Endothelial cell of umbilical vein (primary cell): ENCODE measurements at regions not wholly inside any gene's neighbourhood (a gene's known extent, or its start where the extent isn't known, plus 50 kb on each side); places are given as distances from the start of the nearest gene placed in this dataset.

Experiments used
- BruUV-seq: library from RNA; stranded (reverse); fragments of 400-500 nt; replicated peaks from 2 replicates; lab custom pipeline; 2021; lab: Mats Ljungman, UMichigan
- CTCF ChIA-PET: fragments of 300-600, 350-600 bp; sonication (Branson Sonifier 250); formaldehyde crosslinking; loops from one replicate; lab custom pipeline; 2021; ENCODE audit warnings: antibody characterized with exemption, inconsistent platforms; lab: Charles Lee
- POLR2A ChIA-PET: fragments of 300-600, 350-600 bp; sonication (Branson Sonifier 250); formaldehyde crosslinking; loops from one replicate; lab custom pipeline; 2021; ENCODE audit warnings: antibody characterized with exemption, inconsistent platforms; lab: Charles Lee
- DNase-seq: peaks from one replicate; pipeline ENCODE4 v3.0.0-alpha.2; 2011; ENCODE audit warnings: low read depth, low spot score
- FAIRE-seq: peaks from 2 replicates; lab custom pipeline; 2011; peaks lifted over from hg19 to GRCh38; lab: Jason Lieb, UNC
- H2AFZ ChIP-seq: 2 replicates; pipeline ENCODE4 v1.6.0; 2012; ENCODE audit warnings: low read depth, low read length, control low read depth, inconsistent platforms
- H3K27ac ChIP-seq: 2 replicates; pipeline ENCODE4 v1.5.1; 2011; ENCODE audit warnings: low read depth, mild to moderate bottlenecking, control low read depth, low read length, moderate library complexity; ENCODE audit not compliant: insufficient read depth
- H3K27me3 ChIP-seq, 2 experiments: 2 replicates each; pipeline versions ENCODE4 v1.6.0 to v1.6.1; 2011; ENCODE audit warnings: low read length in 2 of 2, mixed read lengths in 1 of 2; ENCODE audit not compliant: control insufficient read depth in 2 of 2, insufficient read depth in 2 of 2
- H3K36me3 ChIP-seq, 2 experiments: 2 replicates in 1 of 2; 3 replicates in 1 of 2; pipeline ENCODE4 v1.5.1; 2011; ENCODE audit warnings: low read length in 2 of 2, mild to moderate bottlenecking in 1 of 2, moderate library complexity in 1 of 2; ENCODE audit not compliant: control insufficient read depth in 2 of 2, insufficient read depth in 2 of 2; ENCODE audit errors: extremely low read depth in 1 of 2
- H3K4me1 ChIP-seq: 3 replicates; pipeline ENCODE4 v1.5.1; 2011; ENCODE audit warnings: mild to moderate bottlenecking, low read length; ENCODE audit not compliant: control insufficient read depth, insufficient read depth; ENCODE audit errors: extremely low read depth
- H3K4me2 ChIP-seq: 2 replicates; pipeline ENCODE4 v1.6.1; 2011; ENCODE audit warnings: low read length, control low read depth, mixed read lengths; ENCODE audit not compliant: insufficient read depth
- H3K4me3 ChIP-seq, 3 experiments: fragments of 200-600 bp in 1 of 3; sonication (generic), shearing (Covaris generic) in 1 of 3; replicated peaks in 1 of 3; 2 replicates each; pipeline ENCODE4 v1.5.1; 2011 to 2016; ENCODE audit warnings: control low read depth in 3 of 3, low read length in 3 of 3, mild to moderate bottlenecking in 2 of 3, inconsistent platforms in 1 of 3, low read depth in 1 of 3, moderate library complexity in 1 of 3; ENCODE audit not compliant: insufficient read depth in 1 of 3
- H3K79me2 ChIP-seq: 2 replicates; pipeline ENCODE4 v1.6.0; 2012; ENCODE audit warnings: low read length, inconsistent platforms; ENCODE audit not compliant: control insufficient read depth, insufficient read depth
- H3K9ac ChIP-seq: replicated peaks from 2 replicates; pipeline ENCODE3; 2011; ENCODE audit warnings: low read length, control low read depth; ENCODE audit not compliant: insufficient read depth; ENCODE audit errors: extremely low read depth
- H3K9me1 ChIP-seq: replicated peaks from 3 replicates; pipeline ENCODE4 v1.6.0; 2011; ENCODE audit warnings: mild to moderate bottlenecking, low read length; ENCODE audit not compliant: control insufficient read depth, insufficient read depth; ENCODE audit errors: extremely low read depth
- H3K9me3 ChIP-seq: replicated peaks from 2 replicates; pipeline ENCODE4 v1.5.1; 2012; ENCODE audit warnings: low read length, inconsistent platforms; ENCODE audit not compliant: control insufficient read depth, insufficient read depth
- H4K20me1 ChIP-seq: replicated peaks from 2 replicates; pipeline ENCODE3; 2011; ENCODE audit warnings: mild to moderate bottlenecking, low read length; ENCODE audit not compliant: control insufficient read depth, insufficient read depth; ENCODE audit errors: extremely low read depth
- EZH2 ChIP-seq: IDR thresholded peaks from 2 replicates; pipeline ENCODE4 v1.6.1; 2012; ENCODE audit warnings: borderline replicate concordance, low read depth, mild to moderate bottlenecking, moderate library complexity, low read length, inconsistent platforms; ENCODE audit not compliant: severe bottlenecking
- FOS ChIP-seq: IDR thresholded peaks from 2 replicates; pipeline ENCODE4 v1.6.1; 2011; ENCODE audit warnings: mild to moderate bottlenecking, low read length, moderate library complexity, borderline replicate concordance; ENCODE audit not compliant: insufficient read depth
- GATA2 ChIP-seq: IDR thresholded peaks from 2 replicates; pipeline ENCODE4 v1.7.0; 2011; ENCODE audit warnings: low read depth, mild to moderate bottlenecking, moderate library complexity, mixed read lengths, low read length; ENCODE audit not compliant: insufficient read length, insufficient read depth
- JUN ChIP-seq: IDR thresholded peaks from 2 replicates; pipeline ENCODE4 v1.6.1; 2011; ENCODE audit warnings: borderline replicate concordance, low read depth; ENCODE audit not compliant: insufficient read length, insufficient read depth
- MYC ChIP-seq: IDR thresholded peaks from one replicate; pipeline ENCODE4 v1.6.1; 2011; ENCODE audit warnings: mild to moderate bottlenecking, low read depth, low read length
- POLR2A ChIP-seq: IDR thresholded peaks from 2 replicates; pipeline ENCODE4 v1.6.1; 2012; ENCODE audit warnings: low read depth, mild to moderate bottlenecking, control low read depth, low read length
- POLR2AphosphoS5 ChIP-seq: IDR thresholded peaks from 2 replicates; pipeline ENCODE4 v1.6.1; 2012; ENCODE audit warnings: low read depth, mild to moderate bottlenecking, control low read depth, low read length, moderate library complexity; ENCODE audit not compliant: insufficient read depth
- dilution Hi-C: fragments of 300-500 bp; cut with MboI; formaldehyde crosslinking; loops from one replicate; pipeline ENCODE4 v1.15.0; 2019; ENCODE audit warnings: low sequenced_read_pairs; ENCODE audit not compliant: extremely low pct_ligation_motif_present
- intact Hi-C: fragments of 100-400 bp; cut with micrococcal nuclease; formaldehyde crosslinking; loops from one replicate; pipeline ENCODE4 v1.10.0; 2022
- TF ChIP-seq, protein P1 (sequence below), 2 donors: IDR thresholded peaks; 1 replicate in 1 of 2; 2 replicates in 1 of 2; pipeline ENCODE4 v1.5.1; 2011; ENCODE audit warnings: low read length in 2 of 2, mild to moderate bottlenecking in 2 of 2, moderate library complexity in 2 of 2, control low read depth in 1 of 2, inconsistent platforms in 1 of 2, low read depth in 1 of 2; ENCODE audit not compliant: insufficient read depth in 1 of 2; ENCODE audit errors: extremely low read depth in 1 of 2
- TF ChIP-seq, protein P2 (sequence below): IDR thresholded peaks from 2 replicates; pipeline ENCODE4 v1.6.1; 2011; ENCODE audit not compliant: insufficient read depth, insufficient read length

DNA sequence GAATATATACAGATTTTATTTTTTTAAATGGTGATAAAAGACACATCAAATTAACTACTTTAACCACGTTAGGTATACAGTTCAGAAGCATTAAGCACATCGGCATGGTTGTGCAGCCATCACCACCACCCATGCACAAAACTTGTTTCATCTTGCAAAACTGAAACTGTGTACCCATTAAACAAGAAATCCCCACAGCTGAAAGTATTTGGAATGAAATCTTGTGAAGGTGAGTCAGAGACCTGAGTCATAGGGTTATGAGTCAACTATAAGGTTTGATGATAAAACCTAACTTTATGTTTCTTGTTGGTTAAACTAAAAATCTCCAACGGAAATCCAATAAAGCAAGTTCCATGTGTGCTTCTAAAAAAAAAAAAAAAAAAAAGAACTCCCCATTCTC lies 561.6 kb upstream of the PSMD7 start:
- H3K4me1 ChIP-seq = no peaks in the 10 kb centered on the region
- H3K4me2 ChIP-seq = no peak overlapping the region
- no peaks in the 10 kb centered on the region for H3K27me3 ChIP-seq
- H3K9me1 ChIP-seq = no peaks in the 10 kb centered on the region
- H3K9ac ChIP-seq = no peak overlapping the region
- dilution Hi-C loops (no loop called here), intact Hi-C loops (no loop called here)
- no peaks in the 10 kb centered on the region for H3K36me3 ChIP-seq
- DNase-seq (no peak), FAIRE-seq (no peak)
- CTCF ChIA-PET = no interaction called here
- POLR2A ChIA-PET = no interaction called here
- no peaks in the 10 kb centered on the region for H3K79me2 ChIP-seq
- BruUV-seq = no TSS peak
- peaks cover 2% of the 10 kb centered on the region for H3K9me3 ChIP-seq
- TF ChIP-seq MYC (no peak), GATA2 (no peak), JUN (no peak), FOS (peak; percentile 38)
- TF ChIP-seq, protein P1, sequence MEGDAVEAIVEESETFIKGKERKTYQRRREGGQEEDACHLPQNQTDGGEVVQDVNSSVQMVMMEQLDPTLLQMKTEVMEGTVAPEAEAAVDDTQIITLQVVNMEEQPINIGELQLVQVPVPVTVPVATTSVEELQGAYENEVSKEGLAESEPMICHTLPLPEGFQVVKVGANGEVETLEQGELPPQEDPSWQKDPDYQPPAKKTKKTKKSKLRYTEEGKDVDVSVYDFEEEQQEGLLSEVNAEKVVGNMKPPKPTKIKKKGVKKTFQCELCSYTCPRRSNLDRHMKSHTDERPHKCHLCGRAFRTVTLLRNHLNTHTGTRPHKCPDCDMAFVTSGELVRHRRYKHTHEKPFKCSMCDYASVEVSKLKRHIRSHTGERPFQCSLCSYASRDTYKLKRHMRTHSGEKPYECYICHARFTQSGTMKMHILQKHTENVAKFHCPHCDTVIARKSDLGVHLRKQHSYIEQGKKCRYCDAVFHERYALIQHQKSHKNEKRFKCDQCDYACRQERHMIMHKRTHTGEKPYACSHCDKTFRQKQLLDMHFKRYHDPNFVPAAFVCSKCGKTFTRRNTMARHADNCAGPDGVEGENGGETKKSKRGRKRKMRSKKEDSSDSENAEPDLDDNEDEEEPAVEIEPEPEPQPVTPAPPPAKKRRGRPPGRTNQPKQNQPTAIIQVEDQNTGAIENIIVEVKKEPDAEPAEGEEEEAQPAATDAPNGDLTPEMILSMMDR (IDR thresholded peaks at IDR 0.05; ENCODE audit: extremely low read depth in 1 of 2, insufficient read depth in 1 of 2, low read depth in 1 of 2, low read length in 2 of 2) = no peak
- H4K20me1 ChIP-seq = no peaks in the 10 kb centered on the region
- no peak overlapping the region for H2AFZ ChIP-seq
- H3K4me3 ChIP-seq = no peak overlapping the region
- no peak overlapping the region for H3K27ac ChIP-seq

DNA sequence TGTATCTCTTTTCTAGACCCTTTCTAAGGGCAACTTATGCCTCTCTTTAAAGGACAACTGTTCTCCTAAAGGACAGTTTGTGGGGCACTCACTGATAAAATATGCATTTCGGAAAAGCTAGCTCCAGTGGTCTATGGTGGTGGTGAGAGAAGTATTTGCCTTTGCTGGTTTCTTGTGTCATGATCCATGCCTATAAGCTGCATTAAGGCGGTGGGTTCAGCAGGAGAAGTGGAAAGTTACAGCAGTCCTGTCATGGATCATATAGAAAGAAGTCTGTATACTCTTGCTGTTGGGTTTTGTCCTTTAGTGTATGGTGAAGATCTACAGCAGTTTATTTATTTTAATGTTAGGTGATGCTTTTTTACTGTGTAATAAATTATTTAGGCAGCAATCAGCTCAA lies 563.9 kb upstream of the PSMD7 start:
- H4K20me1 ChIP-seq = no peaks in the 10 kb centered on the region
- H3K79me2 ChIP-seq = no peaks in the 10 kb centered on the region
- POLR2A ChIA-PET = no interaction called here
- intact Hi-C loops = no loop called here
- no peaks in the 10 kb centered on the region for H3K9me3 ChIP-seq
- no TSS peak for BruUV-seq
- no peak overlapping the region for H2AFZ ChIP-seq
- no peaks in the 10 kb centered on the region for H3K27me3 ChIP-seq
- no peak for TF ChIP-seq GATA2
- no peak for TF ChIP-seq EZH2
- TF ChIP-seq, protein P2, sequence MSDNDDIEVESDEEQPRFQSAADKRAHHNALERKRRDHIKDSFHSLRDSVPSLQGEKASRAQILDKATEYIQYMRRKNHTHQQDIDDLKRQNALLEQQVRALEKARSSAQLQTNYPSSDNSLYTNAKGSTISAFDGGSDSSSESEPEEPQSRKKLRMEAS = no peak
- no peak for TF ChIP-seq POLR2AphosphoS5
- no peak for TF ChIP-seq JUN
- no peak for TF ChIP-seq MYC
- TF ChIP-seq POLR2A = no peak
- TF ChIP-seq, protein P1 (IDR thresholded peaks at IDR 0.05; ENCODE audit: extremely low read depth in 1 of 2, insufficient read depth in 1 of 2, low read depth in 1 of 2, low read length in 2 of 2) = no peak
- no peak for TF ChIP-seq FOS
- no peaks in the 10 kb centered on the region for H3K36me3 ChIP-seq
- DNase-seq = no peak
- H3K4me2 ChIP-seq = no peak overlapping the region
- dilution Hi-C loops = no loop called here
- H3K4me1 ChIP-seq = no peaks in the 10 kb centered on the region
- H3K4me3 ChIP-seq = no peak overlapping the region
- no peak overlapping the region for H3K9ac ChIP-seq
- no peaks in the 10 kb centered on the region for H3K9me1 ChIP-seq
- CTCF ChIA-PET = no interaction called here
- FAIRE-seq = no peak
- H3K27ac ChIP-seq = no peak overlapping the region
